Heart left ventricle (tissue), 13 donors: ENCODE measurements at regions not wholly inside any gene's neighbourhood (a gene's known extent, or its start where the extent isn't known, plus 50 kb on each side); places are given as distances from the start of the nearest gene placed in this dataset.

Experiments
- POLR2A ChIP-seq, 2 donors: fragments of 450-650 bp; IDR thresholded peaks; one replicate each; pipeline ENCODE4 v1.6.1; 2017; ENCODE audit warnings: antibody characterized with exemption in 2 of 2, mild to moderate bottlenecking in 2 of 2, moderate library complexity in 2 of 2
- TF ChIP-seq, protein P1 (sequence below), 12 donors: fragments of 200-600 bp; sonication (generic) in 4 of 12; IDR thresholded peaks; one replicate each; pipeline versions ENCODE4 v1.5.0 to v1.8.0; 2018 to 2022; ENCODE audit warnings: antibody characterized with exemption in 12 of 12, mild to moderate bottlenecking in 5 of 12
- donor health status: ischemic (EF 13 %, LVEDD 7.1; RV severe dilation, severe dysfunction).
- donor health status: DM: no; HTN: yes; CAD: no.
- donor health status: DM: no; HTN: no; CAD: no.
- donor health status: ischemic (EF 25% LVEDD 6.9; RV normal size, moderate dysfunction).
- donor health status: ischemic (EF 25% LVEDD 5.7; RV mildly dilated, moderate dysfunction).
- donor health status: ischemic (EF 35%, LVEDD 5.7; RV mildly dilated, moderate dysfunction).
- donor health status: nonischemic (EF 11% LVEDD 7.7; RV severe dilation, severe dysfunction).
- donor health status: DM: yes; HTN: yes; CAD: no.
- donor health status: PGD.
- donor health status: ischemic (EF 29% LVEDD 5.4; RV normal size, mild dysfunction).
- donor health status: nonischemic (EF 23%, LVEDD 6.1; RV moderate dilation, normal function).

DNA sequence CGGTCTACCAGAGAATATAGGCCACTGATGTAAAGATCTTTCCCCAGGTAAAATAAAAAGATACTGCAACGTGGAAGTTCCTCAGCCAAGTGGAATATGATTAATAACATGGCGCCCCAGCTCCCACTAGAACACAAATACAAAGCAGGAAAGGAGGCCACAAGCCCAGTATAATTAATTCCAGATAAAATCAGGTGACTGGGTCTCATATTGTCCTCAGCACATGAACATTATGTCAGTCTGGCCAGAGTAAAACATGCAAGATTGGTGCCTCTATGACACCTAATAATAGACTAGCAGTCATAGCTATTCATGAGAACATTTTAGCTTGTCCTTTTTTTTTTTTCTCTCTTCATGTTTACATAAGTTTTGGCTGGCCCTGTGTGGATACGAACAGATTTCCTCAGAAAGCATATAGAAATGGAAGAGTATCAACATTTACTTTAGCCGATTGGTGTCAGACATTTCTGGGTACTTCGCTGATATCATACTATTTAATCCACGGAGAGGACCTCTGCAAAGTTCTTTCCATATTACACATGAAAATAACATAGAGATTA lies 523.8 kb upstream of the SETBP1 start:
- TF ChIP-seq, protein P1, sequence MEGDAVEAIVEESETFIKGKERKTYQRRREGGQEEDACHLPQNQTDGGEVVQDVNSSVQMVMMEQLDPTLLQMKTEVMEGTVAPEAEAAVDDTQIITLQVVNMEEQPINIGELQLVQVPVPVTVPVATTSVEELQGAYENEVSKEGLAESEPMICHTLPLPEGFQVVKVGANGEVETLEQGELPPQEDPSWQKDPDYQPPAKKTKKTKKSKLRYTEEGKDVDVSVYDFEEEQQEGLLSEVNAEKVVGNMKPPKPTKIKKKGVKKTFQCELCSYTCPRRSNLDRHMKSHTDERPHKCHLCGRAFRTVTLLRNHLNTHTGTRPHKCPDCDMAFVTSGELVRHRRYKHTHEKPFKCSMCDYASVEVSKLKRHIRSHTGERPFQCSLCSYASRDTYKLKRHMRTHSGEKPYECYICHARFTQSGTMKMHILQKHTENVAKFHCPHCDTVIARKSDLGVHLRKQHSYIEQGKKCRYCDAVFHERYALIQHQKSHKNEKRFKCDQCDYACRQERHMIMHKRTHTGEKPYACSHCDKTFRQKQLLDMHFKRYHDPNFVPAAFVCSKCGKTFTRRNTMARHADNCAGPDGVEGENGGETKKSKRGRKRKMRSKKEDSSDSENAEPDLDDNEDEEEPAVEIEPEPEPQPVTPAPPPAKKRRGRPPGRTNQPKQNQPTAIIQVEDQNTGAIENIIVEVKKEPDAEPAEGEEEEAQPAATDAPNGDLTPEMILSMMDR (IDR thresholded peaks at IDR 0.05) = no peak
- no peak for TF ChIP-seq POLR2A (IDR thresholded peaks at IDR 0.05)
